H9 (cell line): ENCODE measurements at regions not wholly inside any gene's neighbourhood (a gene's known extent, or its start where the extent isn't known, plus 50 kb on each side); places are given as distances from the start of the nearest gene placed in this dataset.

Source experiments
- DNase-seq: peaks from one replicate; pipeline ENCODE4 v3.0.0-alpha.2; 2017
- H2AFZ ChIP-seq: one replicate; pipeline ENCODE4 v1.6.1; 2013; ENCODE audit warnings: mild to moderate bottlenecking, low read length, control low read depth, moderate library complexity
- H2AK5ac ChIP-seq: 2 replicates; pipeline ENCODE4 v1.6.1; 2013; ENCODE audit warnings: low read length, control low read depth, mixed read lengths; ENCODE audit not compliant: insufficient read length
- H2BK120ac ChIP-seq: one replicate; pipeline ENCODE4 v1.6.1; 2013; ENCODE audit warnings: low read depth, mild to moderate bottlenecking, low read length, control low read depth, inconsistent platforms; ENCODE audit not compliant: poor library complexity, severe bottlenecking
- H2BK12ac ChIP-seq: 2 replicates; pipeline ENCODE4 v1.6.1; 2013; ENCODE audit warnings: low read length, control low read depth, mixed read lengths, low read depth; ENCODE audit not compliant: insufficient read length
- H2BK15ac ChIP-seq: 2 replicates; pipeline ENCODE4 v1.6.1; 2013; ENCODE audit warnings: low read depth, low read length, control low read depth
- H2BK20ac ChIP-seq: one replicate; pipeline ENCODE4 v1.6.1; 2013; ENCODE audit warnings: low read depth, mild to moderate bottlenecking, low read length, control low read depth, inconsistent platforms; ENCODE audit not compliant: poor library complexity, severe bottlenecking
- H2BK5ac ChIP-seq: 2 replicates; pipeline ENCODE4 v1.6.1; 2013; ENCODE audit warnings: low read length, control low read depth, mixed read lengths; ENCODE audit not compliant: insufficient read length
- H3K14ac ChIP-seq: 2 replicates; pipeline ENCODE4 v1.6.1; 2013; ENCODE audit warnings: low read length, control low read depth; ENCODE audit not compliant: insufficient read depth
- H3K18ac ChIP-seq: 2 replicates; pipeline ENCODE4 v1.6.1; 2013; ENCODE audit warnings: low read depth, mild to moderate bottlenecking, mixed read lengths, low read length, control low read depth; ENCODE audit not compliant: insufficient read length
- H3K23ac ChIP-seq: 2 replicates; pipeline ENCODE4 v1.6.1; 2013; ENCODE audit warnings: low read length, control low read depth, mixed read lengths, low read depth; ENCODE audit not compliant: insufficient read length
- H3K23me2 ChIP-seq: 2 replicates; pipeline ENCODE4 v1.6.1; 2013; ENCODE audit warnings: low read depth, mild to moderate bottlenecking, mixed read lengths, low read length, control low read depth; ENCODE audit not compliant: insufficient read length, poor library complexity, severe bottlenecking
- H3K27ac ChIP-seq: 2 replicates; pipeline ENCODE4 v1.5.1; 2013; ENCODE audit warnings: low read length, control low read depth, mixed read lengths, low read depth; ENCODE audit not compliant: insufficient read length
- H3K27me3 ChIP-seq: 2 replicates; pipeline ENCODE4 v1.6.1; 2013; ENCODE audit warnings: low read length, control low read depth, inconsistent platforms; ENCODE audit not compliant: insufficient read depth
- H3K4ac ChIP-seq: 2 replicates; pipeline ENCODE4 v1.6.1; 2013; ENCODE audit warnings: low read depth, mild to moderate bottlenecking, control low read depth, inconsistent platforms, low read length, moderate library complexity
- H3K4me1 ChIP-seq: 2 replicates; pipeline ENCODE4 v1.6.1; 2013; ENCODE audit warnings: low read length, control low read depth, inconsistent platforms; ENCODE audit not compliant: insufficient read depth
- H3K4me2 ChIP-seq: 2 replicates; pipeline ENCODE4 v1.6.1; 2013; ENCODE audit warnings: low read length, control low read depth, mixed read lengths; ENCODE audit not compliant: insufficient read length, insufficient read depth
- H3K56ac ChIP-seq: 2 replicates; pipeline ENCODE4 v1.6.1; 2013; ENCODE audit warnings: low read depth, mild to moderate bottlenecking, mixed read lengths, low read length, control low read depth; ENCODE audit not compliant: insufficient read length
- H3K79me1 ChIP-seq: 2 replicates; pipeline ENCODE4 v1.6.1; 2013; ENCODE audit warnings: low read depth, mild to moderate bottlenecking, moderate library complexity, low read length, control low read depth, inconsistent platforms; ENCODE audit not compliant: insufficient read depth, poor library complexity, severe bottlenecking
- H3K79me2 ChIP-seq: 2 replicates; pipeline ENCODE4 v1.6.1; 2013; ENCODE audit warnings: low read length, control low read depth, inconsistent platforms; ENCODE audit not compliant: insufficient read depth
- H3K9ac ChIP-seq: 2 replicates; pipeline ENCODE4 v1.6.1; 2013; ENCODE audit warnings: low read length, control low read depth, mixed read lengths; ENCODE audit not compliant: insufficient read length; ENCODE audit errors: extremely low read depth
- H3K9me3 ChIP-seq: one replicate; pipeline ENCODE4 v1.6.1; 2013; ENCODE audit warnings: low read depth, low read length, inconsistent platforms; ENCODE audit not compliant: control insufficient read depth
- H3T11ph ChIP-seq: one replicate; pipeline ENCODE4 v1.6.1; 2013; ENCODE audit warnings: mild to moderate bottlenecking, low read length, control low read depth, inconsistent platforms
- H4K20me1 ChIP-seq: one replicate; pipeline ENCODE4 v1.6.1; 2013; ENCODE audit not compliant: control insufficient read depth, insufficient read length, insufficient read depth
- H4K5ac ChIP-seq: 2 replicates; pipeline ENCODE4 v1.6.1; 2013; ENCODE audit warnings: low read depth, mild to moderate bottlenecking, mixed read lengths, low read length, control low read depth; ENCODE audit not compliant: insufficient read length
- H4K8ac ChIP-seq: replicated peaks from 2 replicates; pipeline ENCODE4 v1.6.1; 2013; ENCODE audit warnings: low read length, control low read depth, mixed read lengths, low read depth; ENCODE audit not compliant: insufficient read length
- H4K91ac ChIP-seq: 2 replicates; pipeline ENCODE4 v1.6.1; 2013; ENCODE audit warnings: low read depth, mild to moderate bottlenecking, moderate library complexity, mixed read lengths, low read length, control low read depth; ENCODE audit not compliant: insufficient read length
- H3K27ac Mint-ChIP-seq, 3 experiments: 2 replicates in 2 of 3; 3 replicates in 1 of 3; pipeline ENCODE4 v1.8.0; 2020 to 2021; ENCODE audit warnings: mixed read lengths in 3 of 3, mild to moderate bottlenecking in 1 of 3, moderate library complexity in 1 of 3
- H3K27me3 Mint-ChIP-seq: 2 replicates; pipeline ENCODE4 v1.8.0; 2021; ENCODE audit warnings: low read depth, mild to moderate bottlenecking, moderate library complexity, mixed read lengths
- H3K36me3 Mint-ChIP-seq, 3 experiments: 2 replicates in 2 of 3; 3 replicates in 1 of 3; pipeline ENCODE4 v1.8.0; 2020 to 2021; ENCODE audit warnings: low read depth in 3 of 3, mixed read lengths in 3 of 3; ENCODE audit not compliant: insufficient read depth in 1 of 3
- H3K4me1 Mint-ChIP-seq, 2 experiments: 2 replicates each; pipeline ENCODE4 v1.8.0; 2020; ENCODE audit warnings: mixed read lengths in 2 of 2
- H3K4me3 Mint-ChIP-seq, 2 experiments: 2 replicates in 1 of 2; 3 replicates in 1 of 2; pipeline ENCODE4 v1.8.0; 2020 to 2021; ENCODE audit warnings: mild to moderate bottlenecking in 2 of 2, mixed read lengths in 2 of 2, moderate library complexity in 1 of 2
- H3K9me3 Mint-ChIP-seq, 2 experiments: 2 replicates in 1 of 2; 3 replicates in 1 of 2; pipeline ENCODE4 v1.8.0; 2020; ENCODE audit warnings: mild to moderate bottlenecking in 2 of 2, mixed read lengths in 2 of 2, moderate library complexity in 1 of 2
- CTCF ChIP-seq: fragments of 200-600 bp; sonication (generic); conservative IDR thresholded peaks from 3 replicates; pipeline ENCODE4 v1.8.0; 2021; ENCODE audit warnings: antibody characterized with exemption, mild to moderate bottlenecking
- WGBS: extraction: QIAGEN DNeasy Blood & Tissue Kit; methylation state at CpG from one replicate; pipeline ENCODE4 v1.1.7; 2013; ENCODE audit warnings: missing lambda C conversion rate, low lambda C conversion rate, mixed read lengths; ENCODE audit not compliant: insufficient read length; ENCODE audit errors: extremely low coverage; 5-methylcytosine and 5-hydroxymethylcytosine counted together

GRCh38 chr22:48711669-48712068 lies 1116.0 kb downstream of the BRD1 start:
- H3K4me1 ChIP-seq: no peaks in the 10 kb centered on the region
- no peak overlapping the region for H3K27ac ChIP-seq
- H3K14ac ChIP-seq: no peak overlapping the region
- no peak for TF ChIP-seq CTCF
- H2BK15ac ChIP-seq: no peak overlapping the region
- H3K56ac ChIP-seq: no peak overlapping the region
- no peak overlapping the region for H3T11ph ChIP-seq
- H3K9me3 ChIP-seq: no peaks in the 10 kb centered on the region
- no peak overlapping the region for H2BK120ac ChIP-seq
- H2BK12ac ChIP-seq: no peak overlapping the region
- H4K91ac ChIP-seq: no peak overlapping the region
- H4K5ac ChIP-seq: no peak overlapping the region
- H3K79me1 ChIP-seq: no peaks in the 10 kb centered on the region
- no peak overlapping the region for H3K9ac ChIP-seq
- no peak for DNase-seq
- no peak overlapping the region for H3K4me2 ChIP-seq
- Mint-ChIP-seq H3K9me3 (peaks cover 8 to 10% of the 10 kb centered on the region in 2 experiments; a peak in 4 of 5 replicates), H3K36me3 (peaks cover 11 to 14% (median 13%) of the 10 kb centered on the region in 3 experiments), H3K4me1 (peaks cover under 1 to 2% of the 10 kb centered on the region in 2 experiments), H3K27ac (no peak overlapping the region), H3K27me3 (no peaks in the 10 kb centered on the region), H3K4me3 (no peak overlapping the region)
- no CpG with 5 or more reads among the region's 22 CpGs for WGBS
- no peak overlapping the region for H4K8ac ChIP-seq
- no peaks in the 10 kb centered on the region for H3K79me2 ChIP-seq
- H3K27me3 ChIP-seq: no peaks in the 10 kb centered on the region
- no peaks in the 10 kb centered on the region for H3K23me2 ChIP-seq
- no peak overlapping the region for H2BK5ac ChIP-seq
- H4K20me1 ChIP-seq: no peaks in the 10 kb centered on the region
- no peak overlapping the region for H3K23ac ChIP-seq
- H2AK5ac ChIP-seq: no peak overlapping the region
- no peak overlapping the region for H3K18ac ChIP-seq
- H2AFZ ChIP-seq: no peak overlapping the region
- H2BK20ac ChIP-seq: no peak overlapping the region
- no peak overlapping the region for H3K4ac ChIP-seq
